ENCODE measurements at regions not wholly inside any gene's neighbourhood (a gene's known extent, or its start where the extent isn't known, plus 50 kb on each side); places are given as distances from the start of the nearest gene placed in this dataset.

- H3K4me3 ChIP-seq (replicated peaks; ENCODE audit: insufficient read depth, low read length), result no peak overlapping the region
- no peaks in the 10 kb centered on the region for H3K27me3 ChIP-seq (ENCODE audit: insufficient read depth, poor library complexity, severe bottlenecking)
- TF ChIP-seq POLR2AphosphoS5 (IDR thresholded peaks at IDR 0.05; ENCODE audit: low read depth) (no peak), CTCF (IDR thresholded peaks at IDR 0.05; ENCODE audit: insufficient read depth, low read length) (no peak), REST (IDR thresholded peaks at IDR 0.05; ENCODE audit: insufficient replicate concordance, low read depth) (no peak), GABPA (IDR thresholded peaks at IDR 0.05; ENCODE audit: low read depth) (no peak), SPI1 (IDR thresholded peaks at IDR 0.05; ENCODE audit: borderline replicate concordance, low read depth) (no peak)
- no peak overlapping the region for H3K27ac ChIP-seq (replicated peaks)
- DNase-seq (ENCODE audit: low read depth in 1 of 2, low spot score in 1 of 2), result no peak
Observed at GRCh38 chr11:13885083-13885482, 77.4 kb upstream of the SPON1 start.

- TF ChIP-seq CTCF (IDR thresholded peaks at IDR 0.05; ENCODE audit: insufficient read depth, low read length) (no peak), REST (IDR thresholded peaks at IDR 0.05; ENCODE audit: insufficient replicate concordance, low read depth) (no peak), POLR2AphosphoS5 (IDR thresholded peaks at IDR 0.05; ENCODE audit: low read depth) (no peak), GABPA (IDR thresholded peaks at IDR 0.05; ENCODE audit: low read depth) (no peak), SPI1 (IDR thresholded peaks at IDR 0.05; ENCODE audit: borderline replicate concordance, low read depth) (no peak)
- no peak overlapping the region for H3K4me3 ChIP-seq (replicated peaks; ENCODE audit: insufficient read depth, low read length)
- no peaks in the 10 kb centered on the region for H3K27me3 ChIP-seq (ENCODE audit: insufficient read depth, poor library complexity, severe bottlenecking)
- no peak overlapping the region for H3K27ac ChIP-seq (replicated peaks)
- DNase-seq (ENCODE audit: low read depth in 1 of 2, low spot score in 1 of 2), result no peak
Observed at GRCh38 chr11:13889552-13890249, 72.8 kb upstream of the SPON1 start.

- DNase-seq (ENCODE audit: low read depth in 1 of 2, low spot score in 1 of 2), result no peak
- H3K27ac ChIP-seq (replicated peaks), result no peak overlapping the region
- H3K27me3 ChIP-seq (ENCODE audit: insufficient read depth, poor library complexity, severe bottlenecking), result no peaks in the 10 kb centered on the region
- TF ChIP-seq REST (IDR thresholded peaks at IDR 0.05; ENCODE audit: insufficient replicate concordance, low read depth) (no peak), SPI1 (IDR thresholded peaks at IDR 0.05; ENCODE audit: borderline replicate concordance, low read depth) (no peak), POLR2AphosphoS5 (IDR thresholded peaks at IDR 0.05; ENCODE audit: low read depth) (no peak), CTCF (IDR thresholded peaks at IDR 0.05; ENCODE audit: insufficient read depth, low read length) (no peak), GABPA (IDR thresholded peaks at IDR 0.05; ENCODE audit: low read depth) (no peak)
- H3K4me3 ChIP-seq (replicated peaks; ENCODE audit: insufficient read depth, low read length), result no peak overlapping the region
Observed at GRCh38 chr11:13891911-13892310, 70.6 kb upstream of the SPON1 start.
